OCI-LY7 (cell line): ENCODE measurements at regions not wholly inside any gene's neighbourhood (a gene's known extent, or its start where the extent isn't known, plus 50 kb on each side); places are given as distances from the start of the nearest gene placed in this dataset.

Experiments
- EZH2phosphoT487 ChIP-seq: fragments of 200-600 bp; sonication (generic); IDR thresholded peaks from 2 replicates; pipeline ENCODE4 v1.6.1; 2018; ENCODE audit warnings: low read depth, borderline replicate concordance, mild to moderate bottlenecking, mixed run types, antibody characterized with exemption, low read length, moderate library complexity, mixed read lengths
- TF ChIP-seq, protein P1 (sequence below): fragments of 200-600 bp; sonication (generic); conservative IDR thresholded peaks from 2 replicates; pipeline ENCODE4 v1.5.1; 2014; ENCODE audit warnings: mild to moderate bottlenecking, antibody characterized with exemption, low read length, moderate library complexity, mixed read lengths

DNA sequence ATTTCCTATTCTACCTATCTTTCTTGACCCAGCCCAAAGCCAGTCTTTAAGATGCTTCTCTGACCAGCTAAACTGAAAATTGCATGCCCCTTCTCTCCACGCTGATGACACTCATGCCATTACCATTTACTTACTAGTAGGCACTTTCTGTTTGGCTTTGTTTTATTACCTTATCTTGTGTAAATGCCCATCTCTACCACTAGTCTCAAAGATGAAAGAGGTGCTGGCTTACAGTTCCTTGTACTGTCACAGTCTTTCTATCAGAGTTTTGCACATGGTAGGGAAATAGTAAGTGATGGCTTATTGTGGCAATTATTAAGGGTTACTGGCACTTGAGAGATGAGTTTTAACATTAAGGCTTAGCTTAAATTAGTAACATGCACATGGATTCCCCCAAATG lies 352.1 kb downstream of the RBM43 start:
- TF ChIP-seq, protein P1, sequence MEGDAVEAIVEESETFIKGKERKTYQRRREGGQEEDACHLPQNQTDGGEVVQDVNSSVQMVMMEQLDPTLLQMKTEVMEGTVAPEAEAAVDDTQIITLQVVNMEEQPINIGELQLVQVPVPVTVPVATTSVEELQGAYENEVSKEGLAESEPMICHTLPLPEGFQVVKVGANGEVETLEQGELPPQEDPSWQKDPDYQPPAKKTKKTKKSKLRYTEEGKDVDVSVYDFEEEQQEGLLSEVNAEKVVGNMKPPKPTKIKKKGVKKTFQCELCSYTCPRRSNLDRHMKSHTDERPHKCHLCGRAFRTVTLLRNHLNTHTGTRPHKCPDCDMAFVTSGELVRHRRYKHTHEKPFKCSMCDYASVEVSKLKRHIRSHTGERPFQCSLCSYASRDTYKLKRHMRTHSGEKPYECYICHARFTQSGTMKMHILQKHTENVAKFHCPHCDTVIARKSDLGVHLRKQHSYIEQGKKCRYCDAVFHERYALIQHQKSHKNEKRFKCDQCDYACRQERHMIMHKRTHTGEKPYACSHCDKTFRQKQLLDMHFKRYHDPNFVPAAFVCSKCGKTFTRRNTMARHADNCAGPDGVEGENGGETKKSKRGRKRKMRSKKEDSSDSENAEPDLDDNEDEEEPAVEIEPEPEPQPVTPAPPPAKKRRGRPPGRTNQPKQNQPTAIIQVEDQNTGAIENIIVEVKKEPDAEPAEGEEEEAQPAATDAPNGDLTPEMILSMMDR, result no peak; the same call in 1 of the 2 replicates
- no peak for TF ChIP-seq EZH2phosphoT487
